Common myeloid progenitor, CD34-positive (primary cell): ENCODE measurements at regions not wholly inside any gene's neighbourhood (a gene's known extent, or its start where the extent isn't known, plus 50 kb on each side); places are given as distances from the start of the nearest gene placed in this dataset.

Source experiments
- CTCF ChIA-PET: fragments of 350-600 bp; sonication (Branson Sonifier 250); formaldehyde crosslinking; loops from one replicate; lab custom pipeline; 2021; ENCODE audit warnings: antibody characterized with exemption; lab: Charles Lee
- POLR2A ChIA-PET: fragments of 350-600 bp; sonication (Branson Sonifier 250); formaldehyde crosslinking; loops from one replicate; lab custom pipeline; 2021; ENCODE audit warnings: antibody characterized with exemption; lab: Charles Lee
- DNase-seq, 3 donors: peaks; one replicate each; pipeline versions ENCODE4 v3.0.0 to v3.0.0-alpha.2; 2013
- H3K27ac ChIP-seq, 2 experiments: 1 replicate in 1 of 2; 2 replicates in 1 of 2; pipeline ENCODE4 v1.7.0; 2013; ENCODE audit warnings: inconsistent platforms in 2 of 2, low read length in 2 of 2, mild to moderate bottlenecking in 2 of 2, low read depth in 1 of 2, moderate library complexity in 1 of 2; ENCODE audit not compliant: severe bottlenecking in 2 of 2, insufficient read depth in 1 of 2, poor library complexity in 1 of 2
- H3K27me3 ChIP-seq, 5 experiments: replicated peaks in 2 of 5; 1 replicate in 3 of 5; 2 replicates in 2 of 5; pipeline versions ENCODE4 v1.6.1 to v1.7.0; 2013; ENCODE audit warnings: low read length in 4 of 5, mild to moderate bottlenecking in 2 of 5, moderate library complexity in 2 of 5, inconsistent platforms in 1 of 5; ENCODE audit not compliant: insufficient read depth in 5 of 5, control insufficient read depth in 4 of 5
- H3K36me3 ChIP-seq, 4 experiments: 1 replicate in 2 of 4; 2 replicates in 2 of 4; pipeline versions ENCODE4 v1.6.1 to v1.7.0; 2013; ENCODE audit warnings: low read length in 3 of 4, control low read depth in 1 of 4, mild to moderate bottlenecking in 1 of 4; ENCODE audit not compliant: control insufficient read depth in 4 of 4, insufficient read depth in 4 of 4
- H3K4me1 ChIP-seq, 4 experiments: 1 replicate in 3 of 4; 2 replicates in 1 of 4; pipeline versions ENCODE4 v1.6.1 to v1.7.1; 2013; ENCODE audit warnings: low read length in 3 of 4, mild to moderate bottlenecking in 3 of 4, control low read depth in 1 of 4, inconsistent platforms in 1 of 4, moderate library complexity in 1 of 4; ENCODE audit not compliant: control insufficient read depth in 4 of 4, insufficient read depth in 4 of 4; ENCODE audit errors: control extremely low read depth in 1 of 4
- H3K4me3 ChIP-seq, 7 experiments: 1 replicate in 4 of 7; 2 replicates in 3 of 7; pipeline versions ENCODE4 v1.5.1 to v1.7.0; 2013; ENCODE audit warnings: mild to moderate bottlenecking in 7 of 7, low read length in 6 of 7, moderate library complexity in 6 of 7, inconsistent platforms in 2 of 7, low read depth in 2 of 7, control low read depth in 1 of 7; ENCODE audit not compliant: insufficient read depth in 4 of 7, control insufficient read depth in 1 of 7; ENCODE audit errors: extremely low read depth in 1 of 7
- H3K9me3 ChIP-seq, 5 experiments: 1 replicate in 4 of 5; 2 replicates in 1 of 5; pipeline versions ENCODE4 v1.6.1 to v1.7.1; 2013; ENCODE audit warnings: low read length in 4 of 5, mild to moderate bottlenecking in 2 of 5, inconsistent platforms in 1 of 5, low read depth in 1 of 5, moderate library complexity in 1 of 5; ENCODE audit not compliant: control insufficient read depth in 4 of 5, insufficient read depth in 2 of 5; ENCODE audit errors: control extremely low read depth in 1 of 5
- WGBS: methylation state at CpG from one replicate; pipeline ENCODE4 v1.1.5; 2013; ENCODE audit not compliant: insufficient coverage; 5-methylcytosine and 5-hydroxymethylcytosine counted together

DNA sequence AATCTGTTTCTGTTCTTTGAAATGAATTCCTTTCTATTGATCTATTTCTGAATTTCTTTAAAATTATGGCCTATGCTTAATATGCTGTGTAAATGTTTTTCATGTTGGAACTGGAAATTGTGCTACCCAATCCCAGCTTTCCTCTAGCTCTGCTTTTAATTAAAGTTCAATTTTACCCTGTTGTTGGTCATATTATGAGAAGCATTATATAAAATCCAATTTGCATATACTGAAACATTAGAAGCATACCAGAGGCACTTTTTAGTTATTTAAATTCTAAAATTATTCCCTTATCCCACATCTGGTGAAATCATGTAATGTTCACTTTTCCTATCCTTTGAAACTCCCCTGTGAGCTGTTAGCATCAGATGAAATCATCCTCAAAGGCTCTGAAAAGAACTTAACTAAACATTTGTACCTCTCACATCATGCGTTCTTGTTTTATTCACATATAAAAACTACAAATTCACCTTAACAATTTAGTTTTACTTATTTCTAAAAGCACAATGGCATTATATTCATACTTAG, 160.6 kb upstream of the COL21A1 start:
- no peak for DNase-seq
- no CpG with 5 or more reads among the region's 1 CpG for WGBS
- H3K4me3 ChIP-seq = no peak overlapping the region
- CTCF ChIA-PET = no interaction called here
- no peaks in the 10 kb centered on the region for H3K36me3 ChIP-seq
- POLR2A ChIA-PET = no interaction called here
- no peak overlapping the region for H3K27ac ChIP-seq
- H3K27me3 ChIP-seq = no peaks in the 10 kb centered on the region
- no peaks in the 10 kb centered on the region for H3K9me3 ChIP-seq
- no peaks in the 10 kb centered on the region for H3K4me1 ChIP-seq

DNA sequence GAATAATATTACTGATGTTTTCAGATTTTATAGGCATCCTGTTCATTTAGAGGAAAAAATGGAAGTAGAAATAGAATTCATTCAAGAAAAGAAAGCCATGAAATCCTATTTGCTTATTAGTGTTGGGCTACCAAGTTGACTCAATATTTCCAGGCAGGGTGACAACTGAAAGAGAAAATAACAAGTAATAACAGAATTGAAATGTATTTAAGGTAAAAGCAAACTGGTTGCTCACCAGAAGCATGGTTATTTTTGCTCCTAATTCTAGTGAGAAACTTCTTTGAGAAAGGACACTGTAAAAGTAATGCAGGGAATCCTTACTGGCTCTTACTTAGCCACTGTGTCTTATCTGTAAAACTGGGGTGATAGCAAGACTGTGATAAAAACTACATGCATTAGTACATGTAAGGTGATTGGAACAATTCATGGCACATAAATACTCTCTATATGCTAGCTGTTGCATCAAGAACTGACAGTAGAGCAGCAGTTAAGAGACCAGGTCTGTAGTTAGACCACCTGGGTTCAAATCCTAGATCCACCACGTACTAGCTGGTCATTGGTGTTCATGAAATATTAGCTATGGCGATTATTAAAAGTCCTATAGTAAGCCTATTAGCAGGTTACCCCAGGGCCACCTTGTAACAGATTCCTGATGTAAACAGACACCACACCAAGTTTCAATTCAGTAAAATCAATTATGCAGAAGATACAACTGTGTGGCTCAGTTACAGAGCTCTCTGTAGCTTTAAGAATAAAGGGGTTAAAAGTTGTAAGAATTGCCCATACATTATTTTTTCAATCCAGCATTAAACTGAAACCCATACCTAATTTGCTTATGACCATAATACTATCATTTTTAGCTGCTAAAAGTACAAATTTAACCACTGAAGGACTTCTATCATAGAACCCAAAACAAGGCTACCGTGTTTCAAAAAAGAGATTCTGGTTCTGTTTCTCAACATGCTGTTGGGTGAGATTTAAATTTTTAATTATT, 159.2 kb upstream of the COL21A1 start:
- Histone ChIP-seq H3K27me3 (no peaks in the 10 kb centered on the region), H3K9me3 (peaks cover 0 to 4% (median 0%) of the 10 kb centered on the region in 5 experiments), H3K4me1 (no peaks in the 10 kb centered on the region), H3K27ac (no peak overlapping the region), H3K4me3 (no peak overlapping the region), H3K36me3 (no peaks in the 10 kb centered on the region)
- DNase-seq = no peak
- ChIA-PET POLR2A (no interaction called here), CTCF (no interaction called here)
- WGBS = 80% methylated on average over 1 of the region's 3 CpGs

DNA sequence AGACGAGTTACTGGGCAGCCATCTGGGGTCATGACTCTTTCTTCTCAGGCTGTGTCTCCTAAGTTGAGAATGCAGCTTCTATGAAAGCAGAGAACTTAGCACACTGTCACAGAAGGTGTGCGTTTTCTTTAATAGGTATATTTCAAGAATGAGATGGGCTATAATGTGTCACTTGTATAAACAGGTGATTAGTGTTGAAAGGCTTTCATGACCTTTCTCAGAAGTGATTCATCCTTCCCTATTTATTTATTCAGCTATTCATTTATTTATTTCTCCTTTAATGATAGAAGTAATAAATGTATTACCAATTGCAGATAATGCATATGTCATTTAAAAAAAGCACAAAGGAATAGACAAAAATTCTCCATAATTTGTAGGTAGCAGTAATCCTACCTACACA, 157.2 kb upstream of the COL21A1 start:
- H3K4me1 ChIP-seq = no peaks in the 10 kb centered on the region
- ChIA-PET CTCF (no interaction called here), POLR2A (interaction anchor here (0.8 kb wide), 1 partner anchor 16 kb away, joined by 5 read pairs; no protein-coding TSS in a partner anchor)
- peaks cover 0 to 6% (median 0%) of the 10 kb centered on the region in 5 experiments for H3K9me3 ChIP-seq
- no peaks in the 10 kb centered on the region for H3K36me3 ChIP-seq
- H3K27me3 ChIP-seq = no peaks in the 10 kb centered on the region
- H3K4me3 ChIP-seq = no peak overlapping the region
- H3K27ac ChIP-seq = no peak overlapping the region
- 100% methylated on average over 1 of the region's 2 CpGs for WGBS
- no peak for DNase-seq

DNA sequence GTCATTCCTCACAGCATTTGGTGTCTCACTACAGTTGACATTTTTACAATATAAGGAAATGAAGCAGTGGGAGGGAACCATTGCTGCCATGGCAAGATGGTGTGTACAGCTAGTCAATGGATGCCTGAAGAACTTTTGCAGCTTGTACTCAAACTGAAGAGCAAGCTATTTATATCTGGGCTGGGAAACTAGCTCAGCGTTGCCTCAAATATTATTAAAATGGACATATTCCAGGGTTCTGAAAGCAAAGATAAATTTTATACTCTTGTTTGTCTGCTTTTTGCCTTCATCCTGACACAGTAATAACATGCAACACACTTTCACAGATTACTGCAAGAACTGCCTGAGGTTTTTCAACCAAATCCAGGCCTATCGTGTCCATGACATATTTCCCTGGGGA, 156.4 kb upstream of the COL21A1 start:
- DNase-seq = no peak
- Histone ChIP-seq H3K27me3 (no peaks in the 10 kb centered on the region), H3K4me3 (no peak overlapping the region), H3K4me1 (no peaks in the 10 kb centered on the region), H3K36me3 (no peaks in the 10 kb centered on the region), H3K27ac (no peak overlapping the region), H3K9me3 (peaks cover 0 to 6% (median 0%) of the 10 kb centered on the region in 5 experiments)
- ChIA-PET CTCF (no interaction called here), POLR2A (no interaction called here)
- 80% methylated on average over 2 of the region's 2 CpGs for WGBS

DNA sequence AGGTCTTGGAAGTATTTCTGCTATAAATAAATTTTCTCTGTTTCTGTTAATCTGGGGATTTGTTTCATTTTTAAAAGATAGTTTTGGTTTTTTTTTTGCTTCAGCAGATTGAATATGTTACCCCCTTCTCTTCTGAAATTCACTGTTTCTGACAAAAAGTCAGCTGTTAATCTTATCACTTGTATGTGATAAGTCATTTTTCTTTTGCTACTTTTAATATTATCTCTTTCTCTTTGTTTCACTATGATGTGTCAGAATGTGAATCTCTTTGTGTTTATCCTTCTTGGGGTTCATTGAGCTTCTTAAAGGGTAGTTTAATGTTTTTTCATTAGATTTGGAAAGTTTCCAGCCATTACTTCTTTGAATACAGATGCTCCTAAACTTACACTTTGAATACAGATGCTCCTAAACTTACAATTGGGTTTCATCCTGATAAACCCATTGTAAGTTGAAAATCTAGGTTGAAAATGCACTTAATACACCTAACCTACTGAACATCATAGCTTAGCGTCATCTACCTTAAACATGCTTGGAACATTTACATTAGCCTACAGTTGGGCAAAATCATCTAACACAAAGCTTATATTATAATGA, 154.2 kb upstream of the COL21A1 start:
- Histone ChIP-seq H3K27me3 (no peaks in the 10 kb centered on the region), H3K4me1 (no peaks in the 10 kb centered on the region), H3K4me3 (no peak overlapping the region), H3K36me3 (no peaks in the 10 kb centered on the region), H3K9me3 (peaks cover 0 to 6% (median 0%) of the 10 kb centered on the region in 5 experiments), H3K27ac (no peak overlapping the region)
- DNase-seq = no peak
- no CpG with 5 or more reads among the region's 1 CpG for WGBS
- ChIA-PET POLR2A (no interaction called here), CTCF (no interaction called here)

DNA sequence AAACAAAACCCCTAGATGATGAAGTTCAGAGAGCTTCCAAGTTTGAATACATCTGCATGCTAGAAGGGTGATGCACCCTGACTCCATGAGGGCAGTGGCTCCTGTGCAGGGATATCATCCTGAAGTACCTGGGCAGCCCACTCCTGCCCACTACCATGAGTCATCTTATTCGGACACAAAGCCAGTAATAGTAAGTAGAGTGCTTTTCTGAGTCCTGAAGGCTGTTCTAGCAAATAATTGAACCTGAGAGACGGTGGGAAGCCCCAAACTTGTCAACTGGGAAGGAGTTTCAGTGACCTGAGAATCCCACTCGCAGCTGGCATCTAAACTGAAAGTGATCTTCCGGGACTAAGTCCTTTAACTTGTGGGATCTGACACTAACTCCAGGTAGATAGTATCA, 152.9 kb upstream of the COL21A1 start:
- H3K4me3 ChIP-seq = no peak overlapping the region
- no peak for DNase-seq
- ChIA-PET CTCF (no interaction called here), POLR2A (no interaction called here)
- H3K9me3 ChIP-seq = peaks cover 0 to 6% (median 0%) of the 10 kb centered on the region in 5 experiments
- no peaks in the 10 kb centered on the region for H3K27me3 ChIP-seq
- no peak overlapping the region for H3K27ac ChIP-seq
- no peaks in the 10 kb centered on the region for H3K4me1 ChIP-seq
- 98% methylated on average over 4 of the region's 4 CpGs for WGBS
- H3K36me3 ChIP-seq = no peaks in the 10 kb centered on the region
